GM21423 (cell line): ENCODE measurements at regions not wholly inside any gene's neighbourhood (a gene's known extent, or its start where the extent isn't known, plus 50 kb on each side); places are given as distances from the start of the nearest gene placed in this dataset.

Experiments used
- ATAC-seq: cut with Tn5 transposase; IDR thresholded peaks from one replicate; pipeline ENCODE4 v1.9.1; 2021; ENCODE audit warnings: mild to moderate bottlenecking, moderate library complexity; ENCODE audit not compliant: unreplicated experiment

- no peak for ATAC-seq
Observed at GRCh38 chr6:139593081-139593480, 218.6 kb upstream of the CITED2 start.

- ATAC-seq: no peak
Observed at GRCh38 chr6:139592011-139592410, 217.6 kb upstream of the CITED2 start.

DNA sequence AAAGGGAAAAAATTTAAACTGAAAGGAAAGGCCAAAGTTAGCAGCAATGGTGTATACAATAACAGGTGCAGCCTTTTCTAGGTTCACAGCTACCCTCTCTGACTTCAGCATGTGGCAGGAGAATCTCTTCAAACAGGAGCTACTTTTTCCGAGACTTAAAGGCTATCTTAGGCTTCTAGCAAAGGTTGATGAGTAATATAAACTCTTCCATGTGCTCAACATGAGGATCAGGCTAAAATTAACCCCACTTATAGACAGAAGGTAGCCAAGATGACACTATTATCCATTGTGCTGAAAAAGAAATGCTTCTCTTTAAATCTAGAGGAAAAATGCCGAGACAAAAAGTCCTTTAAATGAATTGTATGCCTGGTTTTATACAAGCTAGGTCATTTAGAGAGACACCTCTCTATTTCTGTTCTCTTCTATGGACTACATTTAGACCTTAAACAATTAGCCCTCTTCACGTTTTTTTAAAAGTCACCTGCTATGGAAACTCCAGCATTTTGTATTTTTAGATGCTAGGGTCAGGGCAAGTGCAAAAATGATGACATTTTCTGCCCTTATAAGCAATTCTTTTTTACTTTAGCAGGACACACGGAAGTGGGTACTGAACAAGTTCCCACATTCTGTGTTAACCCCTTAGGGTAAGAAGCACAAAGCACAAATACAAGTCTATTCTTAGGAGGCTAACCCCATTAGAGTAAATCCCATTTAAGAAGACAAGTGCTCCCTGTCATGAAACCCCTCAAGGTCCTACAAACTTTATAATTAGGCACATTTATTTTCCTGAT, 216.8 kb upstream of the CITED2 start:
- ATAC-seq: no peak

DNA sequence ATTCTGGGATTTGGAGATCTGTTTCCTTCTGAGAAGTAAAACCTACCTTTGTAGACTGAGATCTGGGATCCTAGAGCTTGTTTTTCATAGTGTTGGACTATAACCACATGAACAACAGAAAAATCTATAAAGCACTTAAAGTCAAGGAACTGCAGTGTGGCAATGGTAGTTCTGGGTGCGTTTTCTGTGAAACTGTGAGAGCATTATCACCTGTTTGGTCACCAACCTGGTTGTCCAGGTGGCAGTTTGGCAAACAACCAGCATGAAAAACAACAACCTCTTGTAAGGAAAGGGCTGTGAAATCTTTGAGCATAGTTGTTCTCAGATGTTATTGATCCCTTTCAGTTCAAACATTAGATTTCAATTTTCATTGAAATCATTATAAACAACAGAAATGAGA, 215.8 kb upstream of the CITED2 start:
- ATAC-seq: no peak

DNA sequence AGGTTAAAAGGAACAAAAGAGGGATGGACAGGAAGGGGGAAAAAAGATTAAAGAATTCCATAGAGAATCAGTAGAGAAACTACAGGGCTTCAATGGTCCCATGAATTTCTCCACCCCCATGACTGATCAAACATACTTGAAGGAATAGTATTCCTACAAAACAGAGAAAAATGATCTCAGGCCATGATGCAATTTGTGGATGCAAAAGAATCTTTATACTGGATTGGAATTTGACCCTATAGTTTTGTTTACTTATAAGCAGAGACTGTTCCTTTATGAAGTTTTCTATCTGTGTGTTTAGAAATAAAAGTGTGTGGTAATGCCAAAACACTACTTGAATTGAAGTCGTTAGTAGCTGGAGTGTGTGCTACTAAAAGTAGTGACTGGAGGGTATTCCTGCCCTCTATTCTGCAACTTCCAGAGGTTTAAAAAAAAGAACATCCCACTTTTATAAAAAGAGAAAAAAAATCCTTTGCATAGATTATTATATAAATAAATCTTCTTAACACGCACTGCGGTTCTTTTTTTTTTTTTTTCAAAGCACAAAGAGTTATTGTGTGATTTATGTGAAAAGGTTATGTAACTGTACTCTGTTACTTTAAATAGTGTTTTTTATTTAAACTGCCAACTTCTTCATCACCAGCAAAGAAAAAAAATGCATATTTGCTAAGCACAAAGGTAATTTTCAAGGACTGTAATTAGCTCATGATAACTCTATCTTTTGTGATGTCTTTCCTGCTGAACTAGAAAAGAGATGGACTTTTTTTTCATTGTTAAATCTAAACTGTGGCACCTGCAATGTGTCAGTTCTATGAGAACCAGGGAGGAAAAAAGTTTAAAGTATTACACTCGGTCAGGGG, 214.5 kb upstream of the CITED2 start:
- no peak for ATAC-seq

- no peak for ATAC-seq
Observed at GRCh38 chr6:139588076-139588639, 213.7 kb upstream of the CITED2 start.

DNA sequence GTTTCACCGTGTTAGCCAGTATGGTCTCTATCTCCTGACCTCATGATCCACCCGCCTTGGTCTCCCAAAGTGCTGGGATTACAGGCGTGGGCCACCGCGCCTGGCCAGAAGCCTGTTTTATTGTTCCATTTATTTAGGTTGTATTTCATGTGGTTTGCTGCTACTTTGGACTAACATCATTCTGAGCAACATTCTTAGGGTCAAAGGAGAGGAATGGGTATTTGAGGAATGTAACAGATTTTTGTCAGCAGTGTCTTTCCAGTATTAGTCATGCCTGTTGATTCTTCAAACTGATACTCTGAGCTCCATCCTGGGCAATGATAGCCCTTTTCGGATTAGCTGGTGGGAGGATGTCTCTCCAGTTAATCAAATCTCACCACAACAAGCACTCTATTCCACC, 213.0 kb upstream of the CITED2 start:
- no peak for ATAC-seq

- no peak for ATAC-seq
Observed at GRCh38 chr6:139586273-139586672, 211.8 kb upstream of the CITED2 start.

GRCh38 chr6:139584599-139584998, 210.2 kb upstream of the CITED2 start:
- no peak for ATAC-seq

DNA sequence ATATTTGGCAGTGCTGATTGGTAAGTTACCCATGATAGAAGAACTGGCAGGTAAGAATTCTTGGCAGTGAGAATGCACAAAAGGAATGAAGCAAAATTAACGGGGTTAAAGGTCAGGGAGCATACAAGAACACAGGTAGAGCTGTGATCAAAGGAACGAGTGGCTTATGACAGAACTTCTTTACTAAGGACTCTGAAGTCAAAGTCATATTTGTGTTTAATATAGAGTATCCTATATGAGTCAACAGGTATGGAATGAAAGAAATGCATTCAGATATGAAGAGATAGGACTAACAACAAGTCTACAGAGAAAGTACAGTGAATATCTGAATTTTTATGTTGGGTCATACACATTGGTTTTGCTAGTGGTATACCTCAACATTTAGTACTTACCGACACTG, 209.0 kb upstream of the CITED2 start:
- ATAC-seq: no peak

GRCh38 chr6:139582956-139583355, 208.5 kb upstream of the CITED2 start:
- no peak for ATAC-seq

- ATAC-seq: no peak
Observed at GRCh38 chr6:139581485-139581865, 207.0 kb upstream of the CITED2 start.

DNA sequence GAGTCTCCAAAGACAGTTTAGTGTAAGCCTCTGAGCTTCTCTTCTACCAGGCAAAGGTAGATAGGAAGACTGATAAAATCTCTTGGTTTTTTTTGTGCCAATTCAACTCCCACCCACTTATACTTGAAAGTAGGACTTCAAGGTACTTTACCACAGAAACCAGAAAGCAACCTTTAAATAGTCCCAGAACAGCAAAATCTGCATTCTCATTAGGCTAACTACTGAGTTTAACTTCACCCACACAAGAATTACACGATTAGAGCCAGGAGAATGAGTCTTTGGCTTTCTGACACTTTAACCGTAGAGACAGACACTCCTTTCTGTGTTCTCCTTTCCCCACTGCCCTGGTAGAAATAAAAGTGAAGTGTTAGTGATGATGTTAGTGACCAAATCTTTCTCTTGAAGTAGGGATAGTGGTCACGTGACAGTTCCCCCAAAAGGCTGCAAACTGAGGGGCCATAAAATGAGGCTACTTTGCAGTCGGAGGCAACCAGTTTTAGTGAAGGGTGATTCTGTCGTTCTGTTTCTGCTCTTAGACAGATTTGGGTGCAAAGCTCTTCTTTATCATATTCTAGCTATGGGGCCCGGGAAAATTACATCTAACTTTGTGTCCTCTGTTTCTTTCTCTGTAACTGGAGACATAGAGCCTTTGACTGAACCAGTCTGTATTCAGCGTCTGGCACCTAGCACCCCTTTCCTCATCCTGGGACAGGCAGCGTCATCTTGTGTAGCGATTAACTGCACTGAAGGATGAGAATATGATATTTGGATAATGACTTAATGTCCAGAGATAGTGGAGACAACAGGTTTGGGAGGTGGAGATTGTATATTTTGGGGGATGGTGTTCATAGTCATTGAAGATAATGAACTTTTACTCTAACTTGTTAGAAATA, 206.4 kb upstream of the CITED2 start:
- ATAC-seq: peak; percentile 73

- ATAC-seq: no peak
Observed at GRCh38 chr6:139577763-139578604, 203.5 kb upstream of the CITED2 start.

- no peak for ATAC-seq
Observed at GRCh38 chr6:139577124-139577762, 202.8 kb upstream of the CITED2 start.

GRCh38 chr6:139572001-139572400, 197.6 kb upstream of the CITED2 start:
- ATAC-seq: no peak

GRCh38 chr6:139570166-139570565, 195.7 kb upstream of the CITED2 start:
- ATAC-seq: no peak

DNA sequence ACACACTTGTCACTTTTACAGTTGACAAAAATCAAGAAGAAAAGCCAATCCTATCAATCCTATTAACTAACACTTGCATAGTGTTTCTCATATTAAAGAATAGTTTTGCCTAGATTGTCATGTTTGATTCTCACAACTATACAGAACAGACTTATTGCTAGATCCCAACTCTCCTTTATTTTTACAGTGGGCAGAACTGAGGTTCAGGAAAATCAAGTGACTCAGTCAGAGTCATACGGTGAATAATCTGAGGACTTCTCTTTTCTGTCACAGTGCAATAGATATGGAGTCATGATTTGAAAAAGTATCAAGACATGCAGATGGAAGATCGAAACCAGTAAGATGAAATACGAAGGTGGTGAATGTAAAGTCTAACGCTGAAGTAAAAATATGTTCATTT, 195.1 kb upstream of the CITED2 start:
- no peak for ATAC-seq

DNA sequence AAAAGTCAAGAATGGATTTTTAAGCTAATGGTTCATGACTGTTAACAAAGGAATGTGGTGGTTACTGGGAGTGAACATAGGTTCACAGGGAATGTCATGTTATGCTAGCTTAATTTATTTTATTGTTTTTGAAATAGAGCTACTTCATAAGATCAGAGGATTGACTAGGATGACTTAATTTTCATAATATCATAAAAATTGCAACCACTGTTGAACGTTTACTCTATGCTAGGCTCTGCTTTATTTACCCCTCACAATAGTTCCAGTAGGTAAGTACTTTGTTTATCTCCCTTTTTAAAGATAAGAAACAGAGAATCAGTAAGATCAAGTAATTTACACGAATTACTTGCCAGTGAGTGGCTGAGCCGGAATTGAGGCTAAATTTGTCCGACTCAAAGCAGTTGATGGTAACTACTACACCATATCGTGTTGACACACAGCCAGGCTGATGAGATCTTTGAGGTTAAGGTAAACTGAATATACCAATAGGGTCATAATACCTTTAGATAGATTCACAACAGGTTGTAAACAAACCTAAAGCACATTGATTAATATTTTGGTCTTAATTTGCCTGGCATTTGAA, 194.6 kb upstream of the CITED2 start:
- ATAC-seq: no peak
